ENCODE measurements at regions not wholly inside any gene's neighbourhood (a gene's known extent, or its start where the extent isn't known, plus 50 kb on each side); places are given as distances from the start of the nearest gene placed in this dataset.

DNA sequence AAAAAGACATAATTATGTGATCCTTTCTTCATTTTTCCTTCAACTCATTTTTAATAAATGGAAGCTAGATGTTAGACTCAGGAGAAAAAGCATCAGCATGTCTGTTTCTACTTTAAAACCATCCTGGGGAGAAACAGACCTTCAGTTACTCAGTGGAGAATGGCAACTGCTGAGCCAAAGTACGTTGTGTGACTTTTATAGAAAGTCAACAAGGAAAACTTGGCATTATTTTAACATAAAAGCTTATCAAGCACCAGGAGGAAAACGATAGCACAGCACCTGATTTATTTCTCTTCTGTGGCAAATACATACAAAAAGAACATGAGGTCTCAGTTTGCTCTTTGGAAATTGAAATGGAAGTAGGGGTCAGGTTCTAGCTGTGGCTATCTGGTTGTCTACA lies 115.3 kb upstream of the RIPOR2 start:
- H2AFZ ChIP-seq (replicated peaks) = no peak overlapping the region
- no peaks in the 10 kb centered on the region for H3K27me3 ChIP-seq
- H3K9ac ChIP-seq = no peak overlapping the region
- Mint-ChIP-seq H3K4me3 (no peak overlapping the region), H3K27me3 (ENCODE audit: insufficient read depth, low read depth) (peaks cover 2% of the 10 kb centered on the region), H3K36me3 (no peaks in the 10 kb centered on the region), H3K4me1 (peaks cover 2% of the 10 kb centered on the region), H3K9me3 (peaks cover 5% of the 10 kb centered on the region), H3K27ac (no peak overlapping the region)
- H3K4me3 ChIP-seq = no peak overlapping the region
- H3K9me3 ChIP-seq (ENCODE audit: low read depth) = no peaks in the 10 kb centered on the region
- H3K79me2 ChIP-seq (ENCODE audit: low read depth) = no peaks in the 10 kb centered on the region
- no peak overlapping the region for H3K27ac ChIP-seq
- no peaks in the 10 kb centered on the region for H3K4me1 ChIP-seq
- no peaks in the 10 kb centered on the region for H4K20me1 ChIP-seq (ENCODE audit: low read depth)
- no peak overlapping the region for H3K4me2 ChIP-seq
- no peaks in the 10 kb centered on the region for H3F3A ChIP-seq (ENCODE audit: low read depth)
- DNase-seq (ENCODE audit: low spot score) = no peak
- no peak for TF ChIP-seq EZH2 (IDR thresholded peaks at IDR 0.05)
- TF ChIP-seq EZH2phosphoT487 (IDR thresholded peaks at IDR 0.05) = no peak
- no peaks in the 10 kb centered on the region for H3K36me3 ChIP-seq

DNA sequence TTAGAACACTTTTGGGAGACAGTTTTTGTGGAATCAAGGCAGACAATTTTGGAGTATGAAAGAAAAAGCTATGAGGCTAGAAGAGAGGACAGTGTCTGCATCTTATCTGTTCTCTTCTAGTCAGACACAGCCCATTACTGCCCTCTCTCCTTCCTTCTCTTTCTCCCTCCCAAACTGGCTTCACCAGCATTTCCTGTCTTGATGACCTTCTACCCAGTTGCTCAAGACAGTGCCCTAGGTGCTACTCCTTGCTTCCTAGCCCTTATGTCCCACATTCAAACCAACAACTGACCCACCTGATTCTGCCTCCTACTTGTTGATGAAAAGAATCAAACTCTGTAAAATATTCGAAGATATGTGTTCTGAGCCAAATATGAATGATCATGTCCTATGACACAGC lies 116.4 kb upstream of the RIPOR2 start:
- TF ChIP-seq, protein P1, sequence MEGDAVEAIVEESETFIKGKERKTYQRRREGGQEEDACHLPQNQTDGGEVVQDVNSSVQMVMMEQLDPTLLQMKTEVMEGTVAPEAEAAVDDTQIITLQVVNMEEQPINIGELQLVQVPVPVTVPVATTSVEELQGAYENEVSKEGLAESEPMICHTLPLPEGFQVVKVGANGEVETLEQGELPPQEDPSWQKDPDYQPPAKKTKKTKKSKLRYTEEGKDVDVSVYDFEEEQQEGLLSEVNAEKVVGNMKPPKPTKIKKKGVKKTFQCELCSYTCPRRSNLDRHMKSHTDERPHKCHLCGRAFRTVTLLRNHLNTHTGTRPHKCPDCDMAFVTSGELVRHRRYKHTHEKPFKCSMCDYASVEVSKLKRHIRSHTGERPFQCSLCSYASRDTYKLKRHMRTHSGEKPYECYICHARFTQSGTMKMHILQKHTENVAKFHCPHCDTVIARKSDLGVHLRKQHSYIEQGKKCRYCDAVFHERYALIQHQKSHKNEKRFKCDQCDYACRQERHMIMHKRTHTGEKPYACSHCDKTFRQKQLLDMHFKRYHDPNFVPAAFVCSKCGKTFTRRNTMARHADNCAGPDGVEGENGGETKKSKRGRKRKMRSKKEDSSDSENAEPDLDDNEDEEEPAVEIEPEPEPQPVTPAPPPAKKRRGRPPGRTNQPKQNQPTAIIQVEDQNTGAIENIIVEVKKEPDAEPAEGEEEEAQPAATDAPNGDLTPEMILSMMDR (IDR thresholded peaks at IDR 0.05) = no peak
- no peak for TF ChIP-seq EZH2phosphoT487 (IDR thresholded peaks at IDR 0.05)

DNA sequence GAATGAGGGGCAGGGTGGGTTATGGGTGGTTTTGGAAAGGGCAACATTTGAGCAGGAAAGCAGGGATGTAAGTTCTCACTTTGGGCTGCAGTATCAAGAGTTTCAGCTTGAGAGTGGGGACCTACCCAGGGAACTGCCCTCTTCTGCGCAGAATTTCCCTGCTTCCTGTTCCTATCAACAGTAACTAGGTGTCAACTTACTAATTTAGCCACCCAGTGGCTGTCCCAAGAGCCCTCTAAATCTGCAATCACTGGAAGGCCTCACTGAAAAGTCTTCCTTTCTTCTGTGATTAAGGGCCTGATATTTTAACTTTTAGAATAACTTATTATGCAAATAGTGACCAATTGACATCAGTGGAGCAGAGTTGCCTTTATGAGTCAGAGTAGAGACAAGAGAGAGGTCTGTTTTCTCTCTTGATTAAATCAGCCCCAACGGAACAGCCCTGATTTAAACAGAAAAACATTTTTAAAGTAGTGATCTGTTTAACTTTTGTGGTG lies 118.2 kb upstream of the RIPOR2 start:
- H3K9me3 ChIP-seq (ENCODE audit: low read depth) = no peaks in the 10 kb centered on the region

More for the DNA sequence above, 116.4 kb upstream of the RIPOR2 start:
- Histone ChIP-seq H3F3A (ENCODE audit: low read depth) (no peaks in the 10 kb centered on the region), H2AFZ (replicated peaks) (no peak overlapping the region), H3K27ac (no peak overlapping the region), H3K9me3 (ENCODE audit: low read depth) (no peaks in the 10 kb centered on the region), H4K20me1 (ENCODE audit: low read depth) (no peaks in the 10 kb centered on the region), H3K79me2 (ENCODE audit: low read depth) (no peaks in the 10 kb centered on the region), H3K27me3 (no peaks in the 10 kb centered on the region), H3K9ac (no peak overlapping the region), H3K4me2 (no peak overlapping the region), H3K4me3 (no peak overlapping the region), H3K4me1 (no peaks in the 10 kb centered on the region), H3K36me3 (no peaks in the 10 kb centered on the region)
- H3K9me3 Mint-ChIP-seq = peaks cover 5% of the 10 kb centered on the region
- no peak overlapping the region for H3K4me3 Mint-ChIP-seq
- H3K27ac Mint-ChIP-seq = no peak overlapping the region
- H3K36me3 Mint-ChIP-seq = no peaks in the 10 kb centered on the region
- peaks cover 2% of the 10 kb centered on the region for H3K27me3 Mint-ChIP-seq (ENCODE audit: insufficient read depth, low read depth)
- no peak for DNase-seq (ENCODE audit: low spot score)
- peaks cover 6% of the 10 kb centered on the region for H3K4me1 Mint-ChIP-seq

DNA sequence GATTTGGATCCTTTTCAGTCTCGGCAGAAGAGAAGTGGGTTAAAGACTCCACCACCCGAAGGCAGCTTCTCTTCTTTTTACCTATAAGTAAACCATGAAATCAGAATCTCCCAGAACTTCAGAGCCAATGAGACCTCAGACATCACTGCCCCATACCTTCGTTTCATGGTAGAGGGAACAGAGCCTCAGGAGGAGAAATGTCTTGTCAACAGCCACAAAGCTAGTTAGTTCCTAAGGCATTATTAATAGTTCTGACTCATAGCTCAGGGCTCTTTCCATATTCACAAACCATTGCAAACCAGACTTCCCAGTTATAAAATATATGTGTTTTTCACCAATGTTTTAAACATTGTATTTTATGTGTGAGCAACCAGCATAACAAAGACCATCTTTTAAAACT lies 118.7 kb upstream of the RIPOR2 start:
- Histone ChIP-seq H3K4me3 (no peak overlapping the region), H3K9me3 (ENCODE audit: low read depth) (no peaks in the 10 kb centered on the region), H3K4me1 (peaks cover 6% of the 10 kb centered on the region), H3K4me2 (no peak overlapping the region), H3K36me3 (no peaks in the 10 kb centered on the region), H3K27ac (no peak overlapping the region), H3F3A (ENCODE audit: low read depth) (no peaks in the 10 kb centered on the region), H3K79me2 (ENCODE audit: low read depth) (no peaks in the 10 kb centered on the region), H2AFZ (replicated peaks) (no peak overlapping the region), H4K20me1 (ENCODE audit: low read depth) (no peaks in the 10 kb centered on the region), H3K27me3 (no peaks in the 10 kb centered on the region), H3K9ac (no peak overlapping the region)
- peaks cover 5% of the 10 kb centered on the region for H3K9me3 Mint-ChIP-seq
- H3K27ac Mint-ChIP-seq = peak overlapping the region; percentile 57
- H3K36me3 Mint-ChIP-seq = no peaks in the 10 kb centered on the region
- TF ChIP-seq, protein P1 (IDR thresholded peaks at IDR 0.05) = no peak
- no peak for TF ChIP-seq EZH2phosphoT487 (IDR thresholded peaks at IDR 0.05)
- no peak for TF ChIP-seq EZH2 (IDR thresholded peaks at IDR 0.05)
- no peak for DNase-seq (ENCODE audit: low spot score)
- no peak overlapping the region for H3K4me3 Mint-ChIP-seq
- H3K4me1 Mint-ChIP-seq = peaks cover 6% of the 10 kb centered on the region
- H3K27me3 Mint-ChIP-seq (ENCODE audit: insufficient read depth, low read depth) = peaks cover 2% of the 10 kb centered on the region

More for the DNA sequence above, 118.2 kb upstream of the RIPOR2 start:
- Histone ChIP-seq H3K9ac (no peak overlapping the region), H3F3A (ENCODE audit: low read depth) (no peaks in the 10 kb centered on the region), H3K4me1 (peaks cover 6% of the 10 kb centered on the region), H4K20me1 (ENCODE audit: low read depth) (no peaks in the 10 kb centered on the region), H2AFZ (replicated peaks) (no peak overlapping the region), H3K4me3 (no peak overlapping the region), H3K27me3 (no peaks in the 10 kb centered on the region), H3K4me2 (no peak overlapping the region), H3K36me3 (no peaks in the 10 kb centered on the region), H3K79me2 (ENCODE audit: low read depth) (no peaks in the 10 kb centered on the region), H3K27ac (no peak overlapping the region)
- peaks cover 2% of the 10 kb centered on the region for H3K27me3 Mint-ChIP-seq (ENCODE audit: insufficient read depth, low read depth)
- H3K4me1 Mint-ChIP-seq = peaks cover 6% of the 10 kb centered on the region
- H3K4me3 Mint-ChIP-seq = no peak overlapping the region
- TF ChIP-seq EZH2 (IDR thresholded peaks at IDR 0.05) = no peak
- TF ChIP-seq, protein P1 (IDR thresholded peaks at IDR 0.05) = no peak
- no peak for TF ChIP-seq EZH2phosphoT487 (IDR thresholded peaks at IDR 0.05)
- H3K36me3 Mint-ChIP-seq = no peaks in the 10 kb centered on the region
- H3K9me3 Mint-ChIP-seq = peaks cover 5% of the 10 kb centered on the region
- no peak overlapping the region for H3K27ac Mint-ChIP-seq
- DNase-seq (ENCODE audit: low spot score) = no peak

Data from neural progenitor cell (in vitro differentiated cells).